GM21515 (cell line): ENCODE measurements at regions not wholly inside any gene's neighbourhood (a gene's known extent, or its start where the extent isn't known, plus 50 kb on each side); places are given as distances from the start of the nearest gene placed in this dataset.
"Not testable (repeated sequence)": the region's sequence is repeated elsewhere in the genome, so short reads cannot be mapped to it uniquely, and the experiment has no call there.

Source experiments
- ATAC-seq: cut with Tn5 transposase; IDR thresholded peaks from one replicate; pipeline ENCODE4 v1.9.1; 2021; ENCODE audit not compliant: unreplicated experiment

DNA sequence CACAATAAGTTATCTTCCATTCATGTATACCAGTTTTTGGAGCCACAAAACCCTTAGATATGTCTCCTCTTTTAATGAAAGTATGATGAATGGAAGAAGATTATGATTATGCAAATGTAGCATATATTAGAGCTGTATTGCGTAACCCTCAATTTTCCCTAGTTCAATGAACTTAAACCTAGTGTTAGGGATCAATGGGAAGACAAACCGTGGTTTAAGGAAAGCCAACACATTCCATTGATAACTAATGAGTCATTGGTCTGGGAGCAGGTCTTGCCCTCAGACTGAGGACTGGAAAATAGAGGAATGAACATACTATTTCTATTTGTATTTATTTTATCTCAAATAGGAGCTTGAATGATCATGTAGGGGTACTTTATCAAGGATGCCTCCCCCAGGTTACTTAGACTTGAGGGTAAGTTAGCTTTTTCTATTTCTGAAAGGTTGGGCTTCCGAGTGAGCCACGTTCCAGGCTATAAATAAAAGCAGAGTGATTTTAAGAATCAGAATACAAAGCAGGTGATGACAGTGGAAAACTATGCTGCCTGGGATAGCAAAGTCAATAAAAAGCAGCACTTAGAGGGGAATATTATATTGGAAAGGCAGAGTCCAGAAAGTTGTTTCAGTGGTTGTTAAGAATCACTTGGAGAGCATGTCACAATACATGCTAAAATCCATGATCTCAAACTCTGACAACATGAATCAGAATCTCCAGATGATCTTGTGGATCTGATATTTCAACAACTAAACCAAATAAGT lies 356.0 kb downstream of the ADAM29 start:
- no peak for ATAC-seq

DNA sequence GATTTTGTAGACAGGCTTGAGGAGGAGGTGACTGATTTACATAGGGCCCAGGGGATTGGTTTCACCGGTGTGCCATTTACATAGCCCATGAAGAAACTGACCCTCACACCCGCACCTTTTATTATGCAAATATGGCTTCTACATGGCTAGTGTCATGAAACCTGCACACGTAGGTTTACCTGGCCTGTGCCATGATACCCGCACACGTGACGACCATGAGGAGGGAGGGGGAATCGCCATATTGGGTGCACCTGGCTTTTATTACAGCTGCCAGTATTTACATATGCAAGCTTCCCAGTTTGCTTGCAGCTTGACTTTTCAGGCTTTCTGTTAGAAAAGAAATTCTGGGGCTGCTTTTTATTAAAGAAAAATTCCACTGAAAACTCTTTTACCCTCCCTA lies 359.7 kb downstream of the ADAM29 start:
- ATAC-seq = no peak

DNA sequence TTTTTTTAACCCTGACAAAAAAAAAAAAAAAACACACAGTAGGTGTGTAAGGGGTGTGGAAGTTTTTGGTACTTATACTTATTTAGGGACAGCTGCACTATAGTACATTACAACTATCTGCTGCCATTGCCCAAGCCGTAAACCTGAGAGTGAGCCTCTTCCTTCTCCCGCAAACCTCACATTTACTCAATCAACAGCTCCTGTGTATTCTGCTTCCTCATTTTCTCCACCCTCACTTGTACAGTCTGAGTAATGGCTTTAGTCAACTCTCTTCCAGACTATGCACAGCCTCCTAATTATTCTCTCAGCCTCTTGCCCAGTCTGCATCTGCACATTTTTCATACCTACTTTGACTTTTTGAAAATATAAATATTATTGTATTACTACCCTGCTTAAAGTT lies 362.0 kb downstream of the ADAM29 start:
- ATAC-seq = no peak

DNA sequence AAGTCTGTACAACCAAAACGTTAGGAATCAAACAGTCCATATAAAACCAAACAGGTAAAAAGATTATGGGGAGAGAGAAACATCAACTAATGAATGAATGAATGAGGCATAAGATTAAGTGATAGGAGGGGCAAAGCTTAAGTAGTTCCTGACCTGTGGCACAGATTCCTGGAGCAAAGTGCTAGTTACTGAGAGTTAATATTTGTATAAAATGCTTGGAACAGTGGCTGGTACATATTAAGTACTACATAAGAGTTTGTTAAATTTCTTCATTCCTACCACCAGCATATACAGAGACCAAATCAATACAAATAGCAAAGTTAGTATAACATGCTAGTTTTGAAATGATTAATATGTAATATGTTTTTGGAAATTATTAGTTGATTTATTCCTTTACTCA lies 363.7 kb downstream of the ADAM29 start:
- no peak for ATAC-seq

DNA sequence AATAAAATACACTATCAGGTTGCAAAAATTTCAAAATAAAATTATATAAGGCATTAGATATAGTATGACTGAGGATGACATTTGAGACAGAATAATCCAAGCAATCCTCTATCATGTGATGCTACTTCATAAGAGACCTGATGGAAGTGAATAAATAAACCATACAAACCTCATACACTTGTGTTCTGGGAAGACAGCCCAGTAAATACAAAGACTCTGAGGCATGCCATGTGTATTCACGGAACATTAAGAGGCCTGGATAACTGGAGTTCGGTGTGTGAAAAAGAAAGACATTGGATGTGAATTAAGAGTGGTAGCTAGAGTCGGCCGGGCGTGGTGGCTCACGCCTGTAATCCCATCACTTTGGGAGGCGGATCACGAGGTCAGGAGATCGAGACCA lies 364.2 kb downstream of the ADAM29 start:
- ATAC-seq = no peak

DNA sequence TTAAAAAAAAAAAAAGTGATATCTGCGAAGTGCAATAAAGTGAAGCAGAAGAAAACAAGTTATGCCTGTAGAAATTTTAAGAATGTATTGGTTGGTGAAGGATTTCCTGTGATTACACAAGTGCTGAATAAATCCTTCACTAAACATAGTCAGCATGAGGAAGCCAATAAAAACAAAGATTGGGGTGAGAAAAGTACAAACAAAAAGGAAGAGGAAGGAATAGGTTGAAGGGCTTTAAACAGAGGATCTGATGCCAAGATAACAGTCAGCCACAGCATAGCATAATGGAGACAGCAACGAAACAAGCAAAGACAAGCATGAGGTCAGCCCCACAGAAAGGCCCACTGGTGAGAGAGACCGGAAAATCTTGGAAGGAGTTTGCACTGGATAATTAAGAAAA lies 372.2 kb downstream of the ADAM29 start:
- ATAC-seq = no peak

DNA sequence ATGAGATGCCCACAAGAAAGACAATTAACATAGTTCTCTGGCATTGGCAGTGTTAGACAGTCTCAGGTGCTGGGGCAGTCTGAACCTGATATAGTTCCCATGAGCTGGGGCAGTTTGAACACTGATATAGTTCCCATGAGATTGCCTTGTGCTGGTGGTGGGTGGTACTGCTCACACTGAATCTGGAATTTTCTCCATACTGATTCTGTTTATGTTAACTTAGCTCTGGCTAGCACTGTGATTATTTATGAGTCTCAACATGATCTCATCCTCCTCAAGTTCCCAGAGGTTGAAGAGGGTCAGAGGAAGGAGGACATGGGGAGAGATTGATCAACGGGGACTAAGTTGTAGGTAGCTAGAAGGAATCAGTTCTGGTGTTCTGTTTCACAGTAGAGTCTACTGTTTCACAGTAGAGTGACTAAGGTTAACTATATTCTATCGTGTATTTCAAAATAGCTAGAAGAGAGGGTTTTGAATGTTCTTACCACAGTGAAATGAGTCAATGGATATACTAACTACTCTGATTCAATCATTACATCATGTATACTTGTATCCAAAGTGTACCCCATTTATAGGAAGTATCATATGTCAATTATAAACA lies 379.9 kb downstream of the ADAM29 start:
- no peak for ATAC-seq

DNA sequence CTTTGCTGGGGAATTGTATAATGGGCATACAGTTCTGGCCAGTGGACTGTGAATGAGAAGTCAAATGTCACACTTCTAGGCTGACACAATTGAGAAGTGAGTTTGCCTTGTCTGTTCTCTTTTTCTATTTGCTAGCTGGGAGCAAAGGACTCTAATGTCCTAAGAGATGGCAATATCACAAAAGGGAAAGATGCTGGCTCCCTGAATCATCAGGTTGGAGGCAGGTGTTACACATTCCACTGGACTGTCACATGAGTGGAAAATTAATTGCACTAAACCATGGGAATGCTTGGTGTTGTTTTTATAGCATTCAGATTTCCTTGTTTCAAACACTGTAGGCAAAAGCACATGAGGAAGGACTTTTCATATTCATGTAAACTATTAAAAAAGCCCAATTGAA lies 388.3 kb downstream of the ADAM29 start:
- ATAC-seq = no peak

DNA sequence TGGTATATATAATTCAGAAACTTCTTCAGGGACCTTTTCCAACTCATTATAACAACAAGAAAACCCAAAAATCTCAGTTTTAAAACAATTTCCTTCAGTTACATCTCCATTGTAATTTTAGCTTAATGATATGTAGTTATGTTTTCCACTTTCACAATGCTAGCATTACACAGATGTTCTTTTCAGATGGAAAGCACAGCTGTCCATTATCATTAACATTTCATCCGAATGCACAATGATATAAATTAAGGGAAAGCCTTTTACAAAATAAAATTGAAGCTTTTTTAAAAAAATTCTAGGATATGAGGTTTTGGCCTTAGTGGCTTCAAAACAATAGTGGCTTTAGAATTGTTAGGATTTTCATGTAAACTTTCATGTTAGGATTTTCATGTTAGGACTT lies 389.2 kb downstream of the ADAM29 start:
- no peak for ATAC-seq

DNA sequence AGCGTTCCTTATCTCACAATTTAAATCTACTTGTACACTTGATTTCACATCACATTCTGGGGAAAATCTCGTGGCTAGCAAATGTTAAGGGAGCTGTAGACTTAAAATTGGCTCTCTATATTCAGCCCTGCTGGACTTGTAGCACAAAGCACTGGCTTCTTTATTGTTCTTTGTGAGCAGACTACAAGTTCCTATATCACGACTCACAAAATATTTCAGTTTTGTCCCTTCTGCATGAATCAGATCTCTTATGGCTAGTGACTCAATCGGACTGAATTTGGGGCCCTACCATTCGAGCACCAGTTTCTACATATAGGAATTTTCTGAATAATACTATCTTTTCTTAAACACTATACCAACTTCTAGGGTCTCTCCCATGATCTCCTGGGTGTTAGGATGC lies 390.1 kb downstream of the ADAM29 start:
- ATAC-seq = no peak

DNA sequence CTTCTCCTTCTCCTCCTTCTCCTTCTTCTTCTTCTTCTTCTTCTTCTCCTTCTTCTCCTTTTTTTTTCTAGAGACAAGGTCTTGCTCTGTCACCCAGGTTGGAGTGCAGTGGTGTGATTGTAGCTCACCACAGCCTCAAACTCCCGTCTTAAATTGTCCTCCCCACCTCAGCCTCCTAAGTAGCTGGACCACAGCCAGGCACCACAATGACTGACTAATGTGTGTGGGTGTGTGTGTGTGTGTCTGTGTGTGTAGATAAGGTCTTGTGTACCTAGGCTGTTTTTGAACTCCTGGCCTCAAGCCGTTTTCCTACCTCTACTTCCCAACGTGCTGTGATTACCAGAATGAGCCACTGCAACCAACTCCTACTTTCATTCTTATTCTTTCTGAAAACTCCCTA lies 390.9 kb downstream of the ADAM29 start:
- no peak for ATAC-seq

DNA sequence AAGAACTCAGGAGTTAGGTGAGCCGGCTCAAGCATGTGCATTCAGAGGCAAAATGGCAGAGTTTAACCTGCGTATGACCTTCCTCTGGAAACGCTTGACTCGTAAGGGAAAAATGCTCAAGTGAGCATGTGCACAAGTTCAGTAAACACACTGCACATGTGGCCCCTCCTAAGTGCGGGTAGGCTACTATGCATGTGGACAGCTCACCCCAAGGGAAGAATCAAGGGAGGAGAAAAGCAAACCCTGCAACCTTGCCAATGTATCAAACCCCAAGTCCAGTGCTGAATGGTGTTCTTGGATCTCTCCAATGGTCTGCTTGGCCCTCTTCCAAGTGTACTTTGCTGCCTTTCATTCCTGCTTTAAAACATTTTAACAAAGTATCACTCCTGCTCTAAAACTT lies 407.1 kb downstream of the ADAM29 start:
- ATAC-seq = no peak

DNA sequence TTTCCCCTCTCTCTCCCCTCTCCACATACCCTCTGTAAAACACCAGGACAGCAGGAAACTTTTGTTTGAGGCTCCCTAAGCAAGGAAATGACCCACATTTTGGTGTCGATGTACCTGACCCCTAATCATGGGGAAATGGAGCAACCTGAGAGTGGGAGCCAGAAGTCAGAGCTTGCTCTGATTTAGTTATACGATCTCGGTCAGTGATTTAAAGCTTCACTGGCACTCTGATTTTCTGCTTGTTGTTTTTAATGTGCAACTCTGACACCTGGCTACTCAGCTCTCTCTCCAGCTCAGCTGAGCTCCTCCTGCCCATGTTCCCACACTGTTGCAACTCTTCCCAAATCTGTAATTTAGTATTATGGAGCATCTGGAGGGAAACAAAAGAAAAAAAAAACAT lies 408.6 kb downstream of the ADAM29 start:
- ATAC-seq = no peak

DNA sequence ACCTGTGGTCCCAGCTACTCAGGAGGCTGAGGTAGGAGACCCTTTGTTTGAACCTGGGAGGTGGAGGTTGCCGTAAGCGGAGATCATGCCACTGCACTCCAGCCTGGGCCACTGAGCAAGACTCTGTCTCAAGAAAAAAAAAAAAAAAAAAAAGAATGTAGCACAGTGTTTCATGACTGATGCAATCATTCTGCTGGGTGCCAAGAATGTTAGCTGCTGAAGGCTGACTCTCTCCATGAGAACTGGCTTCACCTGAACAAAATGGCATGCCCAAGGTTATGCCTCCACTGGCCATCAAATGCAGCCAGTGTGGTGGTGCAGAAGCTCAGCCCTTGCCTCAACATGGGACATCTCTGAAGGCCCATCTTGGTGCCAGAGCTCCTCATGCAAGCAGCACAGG lies 412.1 kb downstream of the ADAM29 start:
- no peak for ATAC-seq

DNA sequence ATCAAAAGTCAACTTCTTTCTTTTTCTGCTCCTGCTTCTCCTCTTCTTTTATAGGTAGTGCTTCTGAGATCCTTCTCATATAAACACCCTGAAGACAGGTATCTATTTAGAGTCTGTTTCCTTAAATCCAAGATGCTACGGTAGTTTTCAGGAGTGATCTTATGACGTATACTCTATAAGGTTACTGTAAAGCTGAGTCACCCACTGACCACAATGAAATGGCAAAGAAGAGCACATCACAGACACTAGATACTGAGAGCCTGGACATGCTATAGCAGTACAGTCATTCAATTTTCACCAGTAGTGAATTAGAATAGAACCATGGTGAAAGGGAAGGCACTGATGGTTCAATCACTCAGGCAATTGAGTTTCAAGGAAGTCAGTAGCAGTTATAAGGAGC lies 412.5 kb downstream of the ADAM29 start:
- ATAC-seq = no peak

DNA sequence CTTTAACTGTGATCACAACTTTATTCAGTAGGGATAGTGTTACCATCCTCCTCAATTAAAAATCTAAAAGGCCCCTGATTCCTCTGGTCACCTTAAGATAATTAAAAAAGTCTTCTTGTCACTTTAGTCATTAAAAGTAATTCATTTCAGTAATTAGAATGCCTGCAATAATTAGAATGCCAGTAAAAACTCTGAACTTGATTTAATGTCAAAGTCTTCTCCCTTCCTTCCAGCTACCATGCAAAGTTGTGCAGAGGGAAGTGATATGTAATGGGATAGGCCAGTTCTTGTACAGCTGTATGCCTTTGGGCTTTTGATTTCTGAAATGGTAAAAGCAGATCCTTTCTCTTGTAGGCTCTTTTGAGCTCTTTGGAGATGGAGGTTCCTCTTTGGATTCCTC lies 417.2 kb downstream of the ADAM29 start:
- ATAC-seq = no peak

DNA sequence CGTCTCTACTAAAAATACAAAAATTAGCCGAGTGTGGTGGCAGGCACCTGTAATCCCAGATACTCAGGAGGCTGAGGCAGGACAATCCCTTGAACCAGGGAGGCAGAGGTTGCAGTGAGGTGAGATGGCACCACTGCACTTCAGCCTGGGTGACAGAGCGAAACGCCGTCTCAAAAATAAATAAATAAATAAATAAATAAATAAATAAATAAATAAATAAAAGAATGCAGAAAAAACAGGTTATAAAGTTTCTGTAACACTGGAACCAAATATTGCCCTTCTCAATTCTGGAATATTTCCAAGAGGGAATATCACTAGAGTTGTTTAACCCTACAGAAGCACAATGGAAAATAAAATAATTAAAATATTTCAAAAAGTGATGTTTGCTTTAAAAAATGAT lies 418.4 kb downstream of the ADAM29 start:
- ATAC-seq = not testable (repeated sequence)

DNA sequence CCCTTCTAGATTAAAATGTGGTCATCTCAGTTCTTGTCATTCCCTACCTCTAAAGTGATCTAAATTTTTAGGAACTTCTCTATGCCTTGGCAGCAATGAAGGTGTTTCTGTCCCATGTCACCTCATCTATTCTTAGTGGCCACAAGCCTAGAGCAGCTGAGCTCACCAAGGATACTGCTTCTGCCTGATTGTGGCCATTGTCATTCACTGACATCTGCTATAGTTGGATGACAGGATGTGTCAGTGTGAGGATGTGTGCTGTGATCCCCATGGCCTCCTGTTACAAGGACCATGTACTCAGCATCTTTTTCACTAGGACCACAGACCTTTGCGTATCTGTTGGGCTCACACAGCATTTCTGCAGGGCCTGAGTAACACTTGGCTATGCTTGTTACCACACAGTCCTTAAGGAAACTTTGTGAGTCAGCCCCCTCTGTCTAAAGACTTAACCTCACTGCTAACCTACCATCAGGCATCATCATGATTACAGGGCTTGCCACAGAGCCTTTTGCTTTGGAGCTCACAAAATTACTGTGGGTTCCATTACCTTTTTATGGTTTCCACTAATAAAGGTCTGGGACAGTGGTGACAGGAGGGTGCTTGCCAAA lies 421.0 kb downstream of the ADAM29 start:
- no peak for ATAC-seq

DNA sequence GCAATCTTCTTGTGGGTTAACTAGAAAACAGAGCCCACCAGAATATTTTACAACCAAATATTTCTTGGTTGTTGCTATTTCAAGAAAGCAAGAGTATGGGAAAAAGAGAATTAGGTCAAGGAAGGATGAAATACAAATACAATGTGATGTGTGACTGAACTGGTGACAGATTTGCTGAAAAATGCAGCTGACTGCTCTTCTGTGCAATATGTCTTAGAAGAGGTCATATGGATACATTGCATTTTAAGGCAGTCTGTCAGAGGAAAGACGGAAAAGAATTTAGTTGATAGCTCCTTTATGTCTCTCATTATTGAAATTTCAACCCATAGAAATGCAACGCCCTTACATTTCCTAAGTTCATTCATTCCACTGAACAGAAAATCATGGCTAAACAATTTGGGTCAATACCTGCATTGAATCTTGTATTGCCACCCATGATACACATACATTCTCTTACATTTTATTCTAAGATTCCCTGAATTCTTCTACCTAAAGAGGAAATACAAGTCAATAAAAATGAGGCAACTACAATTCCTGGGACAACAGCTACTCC lies 423.1 kb downstream of the ADAM29 start:
- no peak for ATAC-seq

DNA sequence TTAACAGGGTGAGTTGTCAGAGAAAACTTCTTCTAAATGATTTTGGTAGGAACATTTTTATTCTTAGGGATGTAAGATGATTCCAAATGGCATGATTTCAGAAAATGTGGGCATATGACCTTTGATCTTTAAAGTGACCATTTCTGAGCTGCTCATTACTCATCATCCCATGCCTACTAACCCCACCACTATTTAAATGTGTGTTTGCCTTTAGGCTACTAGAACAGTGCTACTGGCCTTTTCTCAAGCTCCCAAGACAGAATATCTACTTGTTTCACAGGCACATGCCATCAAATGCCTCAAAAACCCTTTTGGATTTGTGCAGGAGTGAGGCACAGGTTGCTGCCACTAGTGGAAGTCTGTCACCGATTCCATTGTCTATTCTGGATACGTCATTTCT lies 428.2 kb downstream of the ADAM29 start:
- no peak for ATAC-seq

DNA sequence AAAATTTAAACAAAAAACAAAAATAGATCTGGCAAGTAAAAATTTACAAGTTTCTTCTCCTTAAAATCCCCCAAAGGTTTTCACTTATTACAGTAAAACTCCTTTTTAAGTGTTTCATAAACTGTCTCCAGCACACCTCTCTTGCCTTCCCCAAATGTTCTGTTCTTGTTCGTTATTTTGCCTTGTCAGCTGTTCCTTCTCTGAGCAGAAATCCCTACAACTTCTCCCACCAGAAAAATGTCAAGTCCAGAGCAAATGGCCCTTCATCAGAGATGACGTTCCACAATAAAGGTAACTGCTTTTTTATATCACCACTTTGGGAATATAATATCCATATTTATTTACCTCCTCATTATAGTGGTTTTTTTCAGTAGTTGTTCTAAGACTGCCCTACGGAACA lies 432.1 kb downstream of the ADAM29 start:
- ATAC-seq = no peak

DNA sequence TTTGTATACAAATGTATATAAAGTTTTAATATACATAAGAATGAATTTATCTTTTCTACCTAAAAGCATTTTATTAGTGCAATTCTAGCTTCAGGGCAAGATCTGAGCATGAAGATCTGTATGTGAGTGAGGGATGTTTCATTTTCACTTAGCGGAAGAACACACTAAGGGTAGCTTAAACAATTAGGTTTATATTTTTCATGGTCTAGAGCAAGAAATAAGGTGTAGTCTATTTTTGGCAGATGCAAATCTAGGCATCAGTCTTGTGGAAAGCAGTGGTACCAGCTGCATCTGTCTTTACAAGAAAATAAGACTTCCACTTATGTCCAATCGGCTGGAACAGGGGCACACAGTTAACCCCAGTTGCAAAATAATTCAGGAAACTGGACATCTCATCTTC lies 433.3 kb downstream of the ADAM29 start:
- ATAC-seq = no peak
